Prostate gland (tissue), 2 donors: ENCODE measurements at regions not wholly inside any gene's neighbourhood (a gene's known extent, or its start where the extent isn't known, plus 50 kb on each side); places are given as distances from the start of the nearest gene placed in this dataset.

Experiments used
- DNase-seq: peaks from one replicate; pipeline ENCODE4 v3.0.0-alpha.2; 2019; ENCODE audit warnings: low spot score
- H3K27ac ChIP-seq, 2 donors: fragments of 200-600 bp; sonication (generic); 2 replicates each; pipeline ENCODE4 v1.5.1; 2017 to 2019
- H3K27me3 ChIP-seq: fragments of 200-600 bp; sonication (generic); replicated peaks from 2 replicates; pipeline ENCODE4 v1.5.1; 2019; ENCODE audit not compliant: insufficient read depth
- H3K36me3 ChIP-seq, 2 donors: fragments of 200-600 bp; sonication (generic); 1 replicate in 1 of 2; 2 replicates in 1 of 2; pipeline versions ENCODE4 v1.5.1 to v1.8.1; 2017 to 2019
- H3K4me1 ChIP-seq: fragments of 200-600 bp; sonication (generic); replicated peaks from 2 replicates; pipeline ENCODE4 v1.5.1; 2019
- H3K4me3 ChIP-seq, 2 donors: fragments of 200-600 bp; sonication (generic); 2 replicates each; pipeline ENCODE4 v1.5.1; 2017 to 2019
- H3K9me3 ChIP-seq: fragments of 200-600 bp; sonication (generic); 2 replicates; pipeline ENCODE4 v1.5.1; 2017
- POLR2A ChIP-seq: fragments of 450-650 bp; IDR thresholded peaks from one replicate; pipeline ENCODE4 v1.6.1; 2016; ENCODE audit warnings: antibody characterized with exemption, mild to moderate bottlenecking
- POLR2AphosphoS5 ChIP-seq: sonication (generic); formaldehyde crosslinking; IDR thresholded peaks from one replicate; pipeline ENCODE4 v1.6.1; 2017; ENCODE audit warnings: antibody characterized with exemption
- WGBS: methylation state at CpG from one replicate; pipeline ENCODE4 v1.1.5; 2018; 5-methylcytosine and 5-hydroxymethylcytosine counted together
- intact Hi-C: fragments of 100-400 bp; cut with DNase I; formaldehyde crosslinking; loops from one replicate; pipeline ENCODE4 v1.14.2; 2022
- TF ChIP-seq, protein P1 (sequence below), 4 experiments: fragments of 200-600 bp in 2 of 4; fragments of 450-650 bp in 2 of 4; sonication (generic) in 2 of 4; IDR thresholded peaks; 1 replicate in 3 of 4; 2 replicates in 1 of 4; pipeline ENCODE4 v1.5.1; 2016 to 2019; ENCODE audit warnings: antibody characterized with exemption in 4 of 4, mild to moderate bottlenecking in 2 of 4, moderate library complexity in 2 of 4

DNA sequence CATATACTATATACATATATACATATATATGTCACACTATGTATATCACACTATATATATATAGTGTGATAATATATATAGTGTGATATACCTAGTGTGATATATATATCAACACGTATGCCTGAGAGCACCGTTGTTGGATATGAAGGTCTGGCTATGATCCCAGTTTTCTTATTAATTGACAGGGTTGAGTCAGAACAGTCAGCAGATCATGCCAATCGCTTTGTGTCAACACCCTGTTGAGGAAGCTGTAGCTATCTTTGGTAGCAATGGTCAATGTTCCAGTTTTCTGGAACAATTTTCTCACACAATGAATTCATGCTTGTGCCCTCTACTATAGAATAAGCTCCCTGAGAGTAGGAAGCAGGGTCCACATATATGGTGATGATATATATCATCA lies 496.0 kb upstream of the AGA start:
- WGBS: 92% methylated on average over 3 of the region's 3 CpGs
- Histone ChIP-seq H3K36me3 (no peaks in the 10 kb centered on the region), H3K4me1 (no peaks in the 10 kb centered on the region), H3K27ac (no peak overlapping the region), H3K9me3 (no peaks in the 10 kb centered on the region), H3K4me3 (no peak overlapping the region), H3K27me3 (no peaks in the 10 kb centered on the region)
- intact Hi-C loops: no loop called here
- DNase-seq: no peak
- TF ChIP-seq, protein P1, sequence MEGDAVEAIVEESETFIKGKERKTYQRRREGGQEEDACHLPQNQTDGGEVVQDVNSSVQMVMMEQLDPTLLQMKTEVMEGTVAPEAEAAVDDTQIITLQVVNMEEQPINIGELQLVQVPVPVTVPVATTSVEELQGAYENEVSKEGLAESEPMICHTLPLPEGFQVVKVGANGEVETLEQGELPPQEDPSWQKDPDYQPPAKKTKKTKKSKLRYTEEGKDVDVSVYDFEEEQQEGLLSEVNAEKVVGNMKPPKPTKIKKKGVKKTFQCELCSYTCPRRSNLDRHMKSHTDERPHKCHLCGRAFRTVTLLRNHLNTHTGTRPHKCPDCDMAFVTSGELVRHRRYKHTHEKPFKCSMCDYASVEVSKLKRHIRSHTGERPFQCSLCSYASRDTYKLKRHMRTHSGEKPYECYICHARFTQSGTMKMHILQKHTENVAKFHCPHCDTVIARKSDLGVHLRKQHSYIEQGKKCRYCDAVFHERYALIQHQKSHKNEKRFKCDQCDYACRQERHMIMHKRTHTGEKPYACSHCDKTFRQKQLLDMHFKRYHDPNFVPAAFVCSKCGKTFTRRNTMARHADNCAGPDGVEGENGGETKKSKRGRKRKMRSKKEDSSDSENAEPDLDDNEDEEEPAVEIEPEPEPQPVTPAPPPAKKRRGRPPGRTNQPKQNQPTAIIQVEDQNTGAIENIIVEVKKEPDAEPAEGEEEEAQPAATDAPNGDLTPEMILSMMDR (IDR thresholded peaks at IDR 0.05): no peak
- TF ChIP-seq POLR2A: no peak

DNA sequence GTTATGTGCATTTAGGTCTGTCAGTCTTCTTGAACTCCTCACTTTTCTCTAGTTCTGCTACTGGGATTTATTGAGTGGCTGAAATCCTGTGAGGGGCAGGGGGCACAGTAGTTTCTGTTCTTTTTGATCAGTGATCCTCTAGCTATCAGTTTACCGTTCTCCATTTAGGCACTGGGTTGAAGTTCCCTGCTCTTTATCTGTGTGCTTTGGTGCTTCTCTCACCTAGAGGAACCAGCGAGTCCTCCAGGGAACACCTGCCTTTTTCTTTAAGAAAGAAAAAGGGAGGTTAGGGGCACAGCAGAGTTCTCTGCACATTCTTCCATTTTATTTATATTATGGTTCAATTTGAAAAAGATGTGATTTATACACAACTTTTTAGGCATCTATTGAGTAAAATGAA lies 503.0 kb upstream of the AGA start:
- H3K27me3 ChIP-seq: no peaks in the 10 kb centered on the region
- 28% methylated on average over 2 of the region's 2 CpGs for WGBS
- H3K4me3 ChIP-seq: no peak overlapping the region
- no peaks in the 10 kb centered on the region for H3K9me3 ChIP-seq
- no peaks in the 10 kb centered on the region for H3K4me1 ChIP-seq
- no peak for DNase-seq
- TF ChIP-seq, protein P1 (IDR thresholded peaks at IDR 0.05): no peak
- TF ChIP-seq POLR2A (no peak), POLR2AphosphoS5 (no peak)
- intact Hi-C loops: no loop called here
- no peak overlapping the region for H3K27ac ChIP-seq
- H3K36me3 ChIP-seq: no peaks in the 10 kb centered on the region

DNA sequence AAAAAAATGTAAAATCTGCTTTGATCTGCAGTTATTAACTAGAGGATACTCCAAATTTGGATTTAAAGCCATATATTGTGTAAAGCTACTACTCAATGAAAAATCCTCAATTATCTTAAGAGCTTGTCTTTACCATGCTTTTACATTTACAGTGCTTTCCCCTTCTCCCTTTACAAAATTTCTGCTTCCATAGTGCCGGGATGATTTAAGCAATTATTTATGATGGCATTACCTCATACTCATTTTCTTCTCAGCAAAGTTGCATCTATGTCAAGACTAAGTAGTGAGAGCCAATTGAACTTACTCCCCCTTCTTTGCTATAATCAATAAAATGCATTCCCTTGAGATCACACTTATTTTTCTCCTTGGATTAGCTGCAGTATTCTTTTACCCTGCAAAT lies 505.4 kb upstream of the AGA start:
- Histone ChIP-seq H3K36me3 (no peaks in the 10 kb centered on the region), H3K4me3 (no peak overlapping the region), H3K27me3 (no peaks in the 10 kb centered on the region), H3K9me3 (no peaks in the 10 kb centered on the region), H3K27ac (no peak overlapping the region), H3K4me1 (no peaks in the 10 kb centered on the region)
- DNase-seq: no peak
- TF ChIP-seq POLR2A: no peak
- TF ChIP-seq, protein P1 (IDR thresholded peaks at IDR 0.05): no peak
- TF ChIP-seq POLR2AphosphoS5: no peak
- 82% methylated on average over 1 of the region's 1 CpG for WGBS
- intact Hi-C loops: no loop called here

DNA sequence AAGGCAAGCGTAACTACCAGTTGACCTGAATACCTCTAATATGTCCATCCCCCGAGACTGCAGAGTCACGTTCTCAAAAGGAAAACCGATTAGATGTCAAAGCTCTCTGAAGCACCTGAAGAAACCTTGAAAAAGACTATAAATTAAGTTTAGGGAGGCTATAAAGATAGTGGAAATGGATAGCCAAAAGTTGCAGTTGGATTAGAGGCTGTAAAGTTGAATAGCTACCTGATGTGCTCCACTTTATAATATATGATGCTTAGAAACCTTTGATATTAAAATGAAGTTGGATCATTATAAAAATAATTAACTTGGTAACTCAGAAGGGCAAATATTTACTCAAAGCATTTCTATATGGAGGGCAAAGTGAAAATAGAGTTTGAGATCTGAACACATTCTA lies 506.6 kb upstream of the AGA start:
- intact Hi-C loops: no loop called here
- WGBS: 26% methylated on average over 4 of the region's 4 CpGs
- Histone ChIP-seq H3K9me3 (no peaks in the 10 kb centered on the region), H3K36me3 (no peaks in the 10 kb centered on the region), H3K27ac (no peak overlapping the region), H3K4me3 (no peak overlapping the region), H3K4me1 (peaks cover 3% of the 10 kb centered on the region), H3K27me3 (no peaks in the 10 kb centered on the region)
- DNase-seq: no peak
- TF ChIP-seq, protein P1 (IDR thresholded peaks at IDR 0.05): no peak
- TF ChIP-seq POLR2A (no peak), POLR2AphosphoS5 (no peak)

DNA sequence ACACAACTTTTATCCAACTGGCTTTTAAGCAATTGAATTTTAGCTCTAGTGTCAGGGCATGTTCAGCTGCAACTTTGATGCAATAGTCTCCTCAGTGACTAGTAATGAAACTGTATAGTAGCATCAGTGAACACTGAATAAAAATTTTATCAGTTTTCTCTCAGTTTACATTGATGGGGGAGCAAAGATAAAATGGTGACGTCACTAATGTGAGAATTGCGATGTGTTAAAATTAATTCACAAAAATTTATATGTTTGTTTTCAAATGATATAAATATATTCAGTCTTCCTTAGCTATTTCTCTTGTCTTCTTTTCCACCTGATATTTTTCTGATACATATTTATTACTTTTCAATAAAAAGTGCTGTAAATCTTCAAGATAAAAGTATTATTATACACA lies 508.8 kb upstream of the AGA start:
- intact Hi-C loops: no loop called here
- H3K4me3 ChIP-seq: no peak overlapping the region
- no peaks in the 10 kb centered on the region for H3K9me3 ChIP-seq
- DNase-seq: no peak
- H3K27ac ChIP-seq: no peak overlapping the region
- TF ChIP-seq POLR2AphosphoS5: no peak
- TF ChIP-seq, protein P1 (IDR thresholded peaks at IDR 0.05): no peak
- no peak for TF ChIP-seq POLR2A
- no peaks in the 10 kb centered on the region for H3K27me3 ChIP-seq
- no peaks in the 10 kb centered on the region for H3K36me3 ChIP-seq
- 69% methylated on average over 2 of the region's 2 CpGs for WGBS
- peaks cover 3% of the 10 kb centered on the region for H3K4me1 ChIP-seq
